SK-N-MC (cell line): ENCODE measurements at regions not wholly inside any gene's neighbourhood (a gene's known extent, or its start where the extent isn't known, plus 50 kb on each side); places are given as distances from the start of the nearest gene placed in this dataset.

Source experiments
- DNase-seq: peaks from one replicate; pipeline ENCODE4 v3.0.0-alpha.2; 2011; ENCODE audit warnings: low read depth, low spot score
- H3K27ac ChIP-seq: fragments of 200-600 bp; sonication (generic); 2 replicates; pipeline ENCODE4 v1.5.1; 2016; ENCODE audit warnings: mixed run types
- H3K36me3 ChIP-seq: fragments of 200-600 bp; sonication (generic); 2 replicates; pipeline ENCODE4 v1.6.1; 2017; ENCODE audit warnings: antibody characterized with exemption, low read length, mixed read lengths; ENCODE audit not compliant: insufficient read depth
- H3K4me3 ChIP-seq: fragments of 200-600 bp; sonication (generic); 2 replicates; pipeline ENCODE4 v1.5.1; 2016
- H3K9ac ChIP-seq: fragments of 200-600 bp; sonication (generic); 2 replicates; pipeline ENCODE4 v1.8.0; 2017; ENCODE audit warnings: mixed run types, mixed read lengths; ENCODE audit not compliant: insufficient read length
- H3K9me3 ChIP-seq: fragments of 200-600 bp; sonication (generic); 2 replicates; pipeline ENCODE4 v1.6.1; 2017; ENCODE audit warnings: low read depth, mild to moderate bottlenecking, antibody characterized with exemption, low read length, moderate library complexity, mixed read lengths
- EZH2 ChIP-seq: fragments of 200-600 bp; sonication (generic); IDR thresholded peaks from one replicate; pipeline ENCODE4 v1.6.1; 2017; ENCODE audit warnings: antibody characterized with exemption
- FOXP2 ChIP-seq: optimal IDR thresholded peaks from 2 replicates; pipeline ENCODE3; 2011; ENCODE audit warnings: mild to moderate bottlenecking, moderate library complexity; ENCODE audit not compliant: insufficient read depth; ENCODE audit errors: extremely low read length, control extremely low read depth
- POLR2AphosphoS5 ChIP-seq: IDR thresholded peaks from 2 replicates; pipeline ENCODE4 v1.6.1; 2012; ENCODE audit warnings: mild to moderate bottlenecking, low read depth, low read length, borderline replicate concordance

DNA sequence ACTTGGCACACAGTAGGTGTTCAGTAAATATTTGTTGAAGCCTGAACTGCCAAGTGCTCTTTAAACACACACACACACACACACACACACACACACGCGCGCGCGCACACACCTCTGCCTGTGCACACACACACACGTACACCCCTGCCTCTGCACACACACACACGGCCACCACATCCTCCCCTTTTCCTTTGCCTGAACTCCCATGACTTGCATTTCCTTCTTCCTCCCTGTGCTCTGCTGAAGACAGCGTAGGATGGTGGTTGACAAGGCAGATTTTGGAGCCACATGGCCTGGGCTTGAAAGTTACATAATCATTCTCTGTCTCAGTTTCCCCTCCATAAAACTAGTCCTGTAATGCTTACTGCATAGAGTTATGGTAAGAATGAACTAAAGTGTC, 712.3 kb downstream of the PTPRU start:
- Histone ChIP-seq H3K27ac (no peak overlapping the region), H3K9ac (no peak overlapping the region), H3K36me3 (no peaks in the 10 kb centered on the region), H3K9me3 (no peaks in the 10 kb centered on the region), H3K4me3 (no peak overlapping the region)
- no peak for TF ChIP-seq POLR2AphosphoS5
- TF ChIP-seq EZH2, result no peak
- no peak for TF ChIP-seq FOXP2
- DNase-seq, result no peak

DNA sequence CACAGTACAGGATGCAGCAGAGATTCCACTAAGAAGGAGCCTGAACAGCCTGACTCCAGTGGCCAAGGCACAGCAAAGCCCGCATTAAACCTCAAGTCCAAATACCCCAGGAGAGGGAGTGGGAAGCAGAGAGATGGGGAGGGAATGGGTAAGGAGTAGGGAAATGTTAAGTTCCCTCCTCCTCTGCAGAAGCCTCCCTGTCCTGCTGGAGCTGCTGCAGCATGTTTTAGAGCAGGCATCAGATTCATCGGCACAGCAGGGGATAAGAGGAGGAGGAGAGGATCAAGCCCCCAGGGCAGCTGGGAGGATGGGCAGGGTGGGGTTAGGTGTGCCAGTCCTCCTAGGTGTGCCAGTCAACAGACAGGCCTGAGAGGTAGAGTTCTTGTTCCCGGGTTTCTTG, 709.7 kb downstream of the PTPRU start:
- DNase-seq, result no peak
- H3K27ac ChIP-seq, result no peak overlapping the region
- no peak overlapping the region for H3K9ac ChIP-seq
- H3K4me3 ChIP-seq, result no peak overlapping the region
- TF ChIP-seq FOXP2 (no peak), EZH2 (no peak), POLR2AphosphoS5 (no peak)
- H3K36me3 ChIP-seq, result no peaks in the 10 kb centered on the region
- H3K9me3 ChIP-seq, result no peaks in the 10 kb centered on the region

DNA sequence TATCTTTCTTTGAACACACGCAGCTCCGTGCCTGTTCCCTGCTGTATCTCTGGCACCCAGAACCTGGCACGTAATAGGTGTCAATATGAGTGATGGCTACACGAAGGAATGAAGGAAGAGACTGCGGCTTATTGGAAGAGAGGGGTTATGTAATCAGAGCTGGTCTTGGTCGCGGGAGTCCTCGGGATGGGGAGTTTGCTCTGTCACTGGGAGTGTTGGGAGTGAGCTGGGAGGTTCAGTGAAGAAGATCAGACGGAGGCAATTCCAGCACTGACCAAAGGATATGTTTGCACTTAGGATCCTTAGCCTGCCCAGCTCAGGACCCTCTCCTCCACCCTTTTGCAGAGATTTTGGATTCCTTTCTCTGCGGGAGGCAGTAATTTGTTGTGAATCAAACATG, 709.1 kb downstream of the PTPRU start:
- H3K27ac ChIP-seq, result no peak overlapping the region
- TF ChIP-seq POLR2AphosphoS5 (no peak), FOXP2 (no peak), EZH2 (no peak)
- DNase-seq, result no peak

DNA sequence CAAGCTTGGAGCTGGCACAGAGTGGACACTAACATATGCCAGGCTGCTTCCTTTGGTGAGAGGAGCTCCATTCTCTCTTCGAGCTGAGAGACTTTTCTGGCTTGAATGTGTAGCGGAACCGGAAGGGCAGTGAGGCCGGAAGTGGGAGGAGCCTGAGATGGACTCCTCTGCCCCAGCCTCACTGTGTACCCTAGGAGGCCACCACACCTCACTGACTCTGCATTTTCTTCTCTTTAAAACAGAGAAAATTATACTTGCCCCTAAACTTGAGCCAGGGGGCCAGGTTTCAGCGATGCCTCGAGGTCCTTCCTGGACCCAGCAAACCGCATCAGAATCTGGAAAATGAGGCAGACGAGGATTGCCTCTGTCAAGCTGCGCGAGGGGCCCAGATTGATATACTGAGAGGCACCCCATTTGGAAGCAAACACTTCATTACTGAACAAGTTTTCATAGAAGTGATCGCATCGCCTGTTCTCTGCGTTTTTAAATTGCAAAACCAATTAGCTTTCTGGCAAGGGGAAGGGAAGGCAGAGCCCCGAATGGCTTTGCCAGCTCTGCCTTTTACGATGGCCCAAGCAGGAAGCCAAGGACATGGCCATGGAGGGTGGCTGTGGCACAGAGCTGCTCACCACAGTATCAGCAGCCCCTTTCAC, 708.1 kb downstream of the PTPRU start:
- no peak overlapping the region for H3K9ac ChIP-seq
- no peaks in the 10 kb centered on the region for H3K9me3 ChIP-seq
- no peak for TF ChIP-seq EZH2
- no peak for TF ChIP-seq FOXP2
- no peak overlapping the region for H3K4me3 ChIP-seq
- no peak for DNase-seq
- no peak overlapping the region for H3K27ac ChIP-seq
- no peaks in the 10 kb centered on the region for H3K36me3 ChIP-seq

More for the DNA sequence above, 709.1 kb downstream of the PTPRU start:
- Histone ChIP-seq H3K9ac (no peak overlapping the region), H3K4me3 (no peak overlapping the region), H3K9me3 (no peaks in the 10 kb centered on the region), H3K36me3 (no peaks in the 10 kb centered on the region)

DNA sequence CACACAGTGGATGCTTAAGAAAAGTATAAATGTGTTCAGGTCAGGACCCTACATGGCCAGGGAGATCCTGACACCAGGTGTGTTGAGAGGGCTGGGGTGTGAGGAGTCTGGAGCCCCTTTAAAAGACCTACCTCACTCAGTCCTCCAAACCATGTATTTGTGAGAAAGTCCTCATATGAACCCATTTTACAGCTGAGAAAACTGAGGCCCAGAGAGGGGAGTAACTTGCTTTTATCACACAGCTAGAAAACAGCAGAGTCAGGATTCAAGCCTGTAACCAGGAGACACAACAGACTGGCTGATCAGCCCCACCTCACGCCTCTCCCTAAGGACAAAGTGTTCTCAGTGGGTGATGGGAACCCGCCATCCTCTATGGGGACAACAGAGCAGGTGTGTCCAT, 706.7 kb downstream of the PTPRU start:
- no peak for TF ChIP-seq FOXP2
- no peak for TF ChIP-seq POLR2AphosphoS5
- DNase-seq, result no peak
- H3K9me3 ChIP-seq, result no peaks in the 10 kb centered on the region
- no peak overlapping the region for H3K27ac ChIP-seq
- H3K9ac ChIP-seq, result no peak overlapping the region
- no peaks in the 10 kb centered on the region for H3K36me3 ChIP-seq
- no peak overlapping the region for H3K4me3 ChIP-seq

DNA sequence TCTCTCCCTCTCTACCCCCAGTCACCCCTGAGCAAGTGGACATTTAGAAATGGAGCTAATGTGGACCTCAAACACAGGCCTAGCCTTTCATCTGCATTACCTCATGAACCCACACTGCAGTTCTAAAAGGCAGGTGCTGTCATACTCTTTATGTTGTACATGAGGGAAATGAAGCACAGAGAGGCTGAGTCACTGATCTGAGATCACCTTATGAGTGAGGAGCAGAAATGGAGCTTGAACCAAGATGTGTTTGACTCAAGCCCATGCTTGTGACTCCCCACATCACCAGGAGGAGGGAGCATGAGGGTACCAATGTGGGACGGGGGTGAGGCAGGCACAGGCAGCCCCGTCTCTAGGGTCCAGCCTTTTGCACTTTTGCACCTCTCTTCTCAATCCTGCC, 702.8 kb downstream of the PTPRU start:
- H3K9me3 ChIP-seq, result no peaks in the 10 kb centered on the region
- TF ChIP-seq FOXP2 (no peak), POLR2AphosphoS5 (no peak), EZH2 (no peak)
- H3K36me3 ChIP-seq, result no peaks in the 10 kb centered on the region
- no peak overlapping the region for H3K27ac ChIP-seq
- no peak for DNase-seq
- H3K4me3 ChIP-seq, result no peak overlapping the region
- no peak overlapping the region for H3K9ac ChIP-seq

DNA sequence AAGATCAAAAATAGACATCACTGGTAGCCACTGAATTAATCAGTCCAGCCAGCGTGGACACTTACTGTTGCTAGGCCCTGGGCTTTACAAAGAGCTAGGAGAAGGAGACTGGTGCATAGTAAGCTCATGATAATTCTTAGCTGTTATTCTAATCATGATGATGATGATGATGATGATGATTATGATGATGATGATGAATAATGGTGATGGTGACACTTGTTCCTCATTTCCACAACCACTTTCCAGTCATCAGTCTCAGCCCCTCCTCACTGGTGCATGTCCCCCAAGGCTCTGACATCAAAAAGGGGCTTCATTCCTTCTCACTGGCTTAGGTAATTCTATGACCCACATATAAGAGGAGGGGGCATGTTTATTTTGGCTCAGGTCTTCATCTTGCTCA, 701.0 kb downstream of the PTPRU start:
- Histone ChIP-seq H3K27ac (no peak overlapping the region), H3K9me3 (no peaks in the 10 kb centered on the region), H3K9ac (no peak overlapping the region), H3K4me3 (no peak overlapping the region), H3K36me3 (no peaks in the 10 kb centered on the region)
- DNase-seq, result no peak
- TF ChIP-seq EZH2, result no peak
- TF ChIP-seq FOXP2, result no peak
- TF ChIP-seq POLR2AphosphoS5, result no peak

DNA sequence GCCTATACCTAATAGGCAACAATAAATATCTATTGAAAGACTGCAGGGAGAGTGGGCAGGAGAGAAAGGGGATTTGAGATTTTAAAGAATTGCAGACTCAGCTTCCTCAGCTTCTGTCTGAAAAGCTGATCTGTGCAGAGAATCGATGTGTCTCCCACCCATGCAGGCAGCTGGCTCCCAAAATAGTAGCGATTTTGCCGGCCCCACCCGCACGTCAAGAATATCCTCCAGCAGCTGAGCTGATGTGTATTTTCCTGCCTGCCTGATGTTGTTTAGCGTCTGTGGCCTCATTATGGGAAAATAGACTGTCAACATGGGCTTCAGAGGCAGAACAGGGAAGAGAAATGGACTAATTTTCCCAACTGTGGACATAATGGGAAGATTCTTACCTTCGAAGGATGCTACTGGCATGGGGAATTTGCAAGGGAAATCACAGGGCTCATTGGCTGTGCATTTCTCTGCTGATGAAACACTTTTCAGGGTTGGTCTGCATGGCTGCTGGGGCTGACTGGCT, 699.8 kb downstream of the PTPRU start:
- DNase-seq, result no peak

DNA sequence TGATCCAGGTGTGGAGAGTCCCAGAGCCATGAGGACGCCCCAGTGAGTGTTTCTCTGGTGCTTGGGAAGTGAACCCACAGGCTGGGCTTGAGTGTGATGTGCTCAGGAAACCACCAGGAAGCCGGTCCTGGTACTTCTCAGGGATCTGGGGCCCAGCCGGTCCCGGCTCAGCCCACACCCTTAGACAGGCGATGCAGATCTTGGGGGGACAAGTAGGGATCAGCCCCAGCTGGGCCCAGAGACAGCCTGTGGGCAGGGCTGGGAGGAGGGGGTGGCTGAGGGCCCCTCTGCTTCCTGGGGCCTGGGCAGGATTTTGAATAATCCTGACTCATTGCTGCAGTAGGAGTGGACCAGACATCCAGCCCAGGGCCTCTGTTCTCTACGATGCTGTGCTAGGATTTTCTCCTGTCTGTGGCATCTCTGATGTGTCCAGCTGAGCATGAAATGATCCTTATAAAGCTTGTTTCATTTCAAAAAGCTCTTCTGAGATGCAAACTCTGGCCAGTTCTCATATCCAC, 698.0 kb downstream of the PTPRU start:
- H3K27ac ChIP-seq, result no peak overlapping the region
- no peak overlapping the region for H3K4me3 ChIP-seq
- DNase-seq, result no peak
- H3K9ac ChIP-seq, result no peak overlapping the region
- H3K9me3 ChIP-seq, result no peaks in the 10 kb centered on the region
- TF ChIP-seq EZH2, result no peak
- TF ChIP-seq FOXP2, result no peak
- no peak for TF ChIP-seq POLR2AphosphoS5
- no peaks in the 10 kb centered on the region for H3K36me3 ChIP-seq

More for the DNA sequence above, 699.8 kb downstream of the PTPRU start:
- Histone ChIP-seq H3K27ac (no peak overlapping the region), H3K36me3 (no peaks in the 10 kb centered on the region), H3K9ac (no peak overlapping the region), H3K4me3 (no peak overlapping the region), H3K9me3 (no peaks in the 10 kb centered on the region)
- TF ChIP-seq EZH2 (no peak), FOXP2 (no peak), POLR2AphosphoS5 (no peak)
